DOHH2 (cell line): ENCODE measurements at regions not wholly inside any gene's neighbourhood (a gene's known extent, or its start where the extent isn't known, plus 50 kb on each side); places are given as distances from the start of the nearest gene placed in this dataset.
"Not testable (repeated sequence)": the region's sequence is repeated elsewhere in the genome, so short reads cannot be mapped to it uniquely, and the experiment has no call there.

ENCODE experiments used
- CTCF ChIP-seq: fragments of 200-600 bp; sonication (generic); IDR thresholded peaks from one replicate; pipeline ENCODE4 v1.5.1; 2014; ENCODE audit warnings: antibody characterized with exemption, mild to moderate bottlenecking, low read depth, low read length; ENCODE audit not compliant: poor library complexity, severe bottlenecking
- EZH2phosphoT487 ChIP-seq: fragments of 200-600 bp; sonication (generic); IDR thresholded peaks from 2 replicates; pipeline ENCODE4 v1.6.1; 2017; ENCODE audit warnings: borderline replicate concordance, mild to moderate bottlenecking, antibody characterized with exemption, low read length, moderate library complexity, mixed read lengths

DNA sequence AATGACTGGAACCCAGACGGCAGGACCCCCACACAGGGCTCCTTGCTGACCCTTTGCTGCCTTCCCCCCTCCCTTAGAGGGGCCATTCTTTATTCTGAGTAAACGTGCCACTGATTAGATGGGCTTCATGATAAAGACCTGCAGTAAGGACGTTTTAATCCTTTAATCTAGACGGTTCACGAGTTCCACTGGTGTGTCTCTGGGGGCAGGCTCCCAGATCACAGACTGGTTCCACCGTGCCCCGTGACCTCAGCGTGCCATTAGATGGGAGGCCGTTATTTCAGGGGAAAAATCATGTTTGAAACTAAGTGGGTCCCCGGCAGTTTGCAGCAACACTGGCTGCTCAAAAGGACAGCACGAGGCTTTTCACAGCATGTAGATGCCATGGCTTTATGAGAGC is 246.9 kb upstream of the PLGLB2 start:
- not testable (repeated sequence) for TF ChIP-seq CTCF, EZH2phosphoT487
